Ishikawa (cell line): ENCODE measurements at regions not wholly inside any gene's neighbourhood (a gene's known extent, or its start where the extent isn't known, plus 50 kb on each side); places are given as distances from the start of the nearest gene placed in this dataset.

Source experiments
- CEBPB ChIP-seq: IDR thresholded peaks from 2 replicates; pipeline ENCODE4 v1.6.1; 2012
- EP300 ChIP-seq: IDR thresholded peaks from 2 replicates; pipeline ENCODE4 v1.6.1; 2012; ENCODE audit warnings: borderline replicate concordance
- FOXM1 ChIP-seq: IDR thresholded peaks from 2 replicates; pipeline ENCODE4 v1.6.1; 2012; ENCODE audit warnings: low read depth, borderline replicate concordance
- MAX ChIP-seq: IDR thresholded peaks from 2 replicates; pipeline ENCODE4 v1.6.1; 2012
- NFIC ChIP-seq: IDR thresholded peaks from 2 replicates; pipeline ENCODE4 v1.6.1; 2012
- RAD21 ChIP-seq: IDR thresholded peaks from 2 replicates; pipeline ENCODE4 v1.6.1; 2012; ENCODE audit warnings: low read depth
- REST ChIP-seq: IDR thresholded peaks from 2 replicates; pipeline ENCODE4 v1.6.1; 2012; ENCODE audit warnings: low read depth, mild to moderate bottlenecking
- TAF1 ChIP-seq: IDR thresholded peaks from 2 replicates; pipeline ENCODE4 v1.6.1; 2012; ENCODE audit warnings: low read depth, mild to moderate bottlenecking
- TCF12 ChIP-seq: IDR thresholded peaks from 2 replicates; pipeline ENCODE4 v1.6.1; 2012; ENCODE audit warnings: low read depth
- USF1 ChIP-seq: IDR thresholded peaks from 2 replicates; pipeline ENCODE4 v1.6.1; 2012
- YY1 ChIP-seq: IDR thresholded peaks from 2 replicates; pipeline ENCODE4 v1.6.1; 2012; ENCODE audit warnings: low read depth
- ZBTB7A ChIP-seq: IDR thresholded peaks from 2 replicates; pipeline ENCODE4 v1.6.1; 2012; ENCODE audit warnings: low read depth

DNA sequence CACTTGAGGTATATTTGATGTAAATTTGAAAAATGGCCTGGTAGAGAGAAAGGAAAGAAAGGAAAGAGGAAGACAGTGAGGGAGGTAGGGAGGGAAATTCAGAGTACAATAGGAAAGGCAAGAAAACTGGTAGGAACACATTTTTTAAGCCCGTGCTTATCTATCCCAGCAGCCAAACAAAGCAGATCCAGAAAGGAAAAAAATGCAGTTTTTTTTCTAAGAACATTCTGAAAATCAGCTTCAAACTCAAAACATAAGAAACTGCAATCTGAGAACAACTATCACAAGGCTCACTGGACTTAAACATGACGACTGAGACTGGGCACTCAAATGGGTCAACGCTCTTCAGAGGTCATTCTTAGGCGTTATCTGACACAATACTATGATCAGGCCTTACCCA, 408.3 kb upstream of the DDI1 start:
- TF ChIP-seq REST (no peak), MAX (no peak), YY1 (no peak), CEBPB (no peak), NFIC (no peak), FOXM1 (no peak), ZBTB7A (no peak), USF1 (no peak), RAD21 (no peak), TCF12 (no peak), EP300 (no peak), TAF1 (no peak)
